HEK293T (cell line): ENCODE measurements at regions not wholly inside any gene's neighbourhood (a gene's known extent, or its start where the extent isn't known, plus 50 kb on each side); places are given as distances from the start of the nearest gene placed in this dataset.

ENCODE experiments used
- BHLHE40 ChIP-seq: fragments of 450-650 bp; IDR thresholded peaks from 2 replicates; pipeline ENCODE4 v1.6.1; 2016; ENCODE audit warnings: mild to moderate bottlenecking, moderate library complexity, borderline replicate concordance
- FOXK2 ChIP-seq: fragments of 450-650 bp; IDR thresholded peaks from 2 replicates; pipeline ENCODE4 v1.6.1; 2016; ENCODE audit warnings: mild to moderate bottlenecking
- FOXM1 ChIP-seq: fragments of 450-650 bp; IDR thresholded peaks from 2 replicates; pipeline ENCODE4 v1.6.1; 2017; ENCODE audit warnings: mild to moderate bottlenecking, borderline replicate concordance
- NFRKB ChIP-seq: fragments of 450-650 bp; IDR thresholded peaks from 2 replicates; pipeline ENCODE4 v1.6.1; 2016; ENCODE audit warnings: mild to moderate bottlenecking, moderate library complexity
- SUZ12 ChIP-seq: fragments of 450-650 bp; IDR thresholded peaks from 2 replicates; pipeline ENCODE4 v1.6.1; 2016; ENCODE audit warnings: mild to moderate bottlenecking

DNA sequence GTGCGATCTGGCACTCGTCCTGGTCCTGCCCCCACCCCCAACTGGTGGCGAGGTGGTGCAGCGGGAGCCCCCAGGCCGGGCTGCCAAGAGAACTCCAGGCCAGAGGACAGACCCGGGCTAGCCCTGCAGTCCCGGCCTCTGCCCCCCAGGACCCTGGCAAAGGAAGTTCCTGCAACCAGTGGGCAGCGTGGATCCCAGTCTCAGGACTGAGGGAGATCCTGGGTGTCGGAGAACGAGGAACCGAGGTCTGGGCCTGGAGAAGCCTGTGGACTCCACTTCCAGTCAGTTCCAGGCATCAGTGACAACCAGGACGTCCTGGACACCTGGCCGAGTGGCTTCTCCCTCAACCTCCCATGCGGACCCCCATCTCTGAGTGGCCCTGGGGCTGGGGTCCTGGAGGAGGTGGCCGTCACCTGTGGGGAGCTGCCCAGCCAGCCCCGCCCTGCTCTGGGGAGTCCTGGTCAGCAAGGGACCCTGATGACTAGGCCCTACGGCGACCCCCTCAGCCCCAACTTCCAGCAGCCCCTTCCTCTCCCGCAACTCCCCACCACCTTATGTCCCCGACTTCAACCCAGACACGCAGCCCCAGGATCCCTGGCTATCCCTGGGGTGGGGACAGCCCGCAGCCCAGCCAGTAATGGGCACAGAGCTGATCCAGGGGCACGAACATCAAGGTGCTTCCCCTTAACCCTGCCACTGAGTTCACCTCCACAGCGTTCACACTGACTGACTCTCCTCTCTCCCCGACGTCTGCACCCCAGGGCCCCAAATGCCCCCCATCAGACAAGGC lies 53.7 kb upstream of the NKX1-1 start:
- TF ChIP-seq FOXK2 = no peak
- no peak for TF ChIP-seq FOXM1
- no peak for TF ChIP-seq BHLHE40
- no peak for TF ChIP-seq NFRKB
- no peak for TF ChIP-seq SUZ12
